D721Med (cell line): ENCODE measurements at regions not wholly inside any gene's neighbourhood (a gene's known extent, or its start where the extent isn't known, plus 50 kb on each side); places are given as distances from the start of the nearest gene placed in this dataset.
A peak's percentile ranks its signal among the peaks of the same experiment; 100 is the strongest.

Experiments used
- DNase-seq: peaks from one replicate; pipeline ENCODE4 v3.0.0; 2011; ENCODE audit warnings: low spot score; ENCODE audit not compliant: insufficient read length
- FAIRE-seq: peaks from 2 replicates; lab custom pipeline; 2011; peaks lifted over from hg19 to GRCh38; lab: Jason Lieb, UNC
- CTCF ChIP-seq: IDR thresholded peaks from 2 replicates; pipeline ENCODE4 v1.5.1; 2012; ENCODE audit warnings: mild to moderate bottlenecking, control low read depth; ENCODE audit not compliant: insufficient read depth; ENCODE audit errors: missing control alignments

GRCh38 chr12:124720004-124720680 lies 143.5 kb downstream of the SCARB1 start:
- TF ChIP-seq CTCF: peak; percentile 33
- DNase-seq (no peak), FAIRE-seq (no peak)

- FAIRE-seq (no peak), DNase-seq (no peak)
- TF ChIP-seq CTCF: no peak
Measured at GRCh38 chr12:124719231-124719630, 144.4 kb downstream of the SCARB1 start.

- FAIRE-seq: no peak
- TF ChIP-seq CTCF: no peak
- no peak for DNase-seq
Measured at GRCh38 chr12:124718458-124718857, 145.2 kb downstream of the SCARB1 start.

DNA sequence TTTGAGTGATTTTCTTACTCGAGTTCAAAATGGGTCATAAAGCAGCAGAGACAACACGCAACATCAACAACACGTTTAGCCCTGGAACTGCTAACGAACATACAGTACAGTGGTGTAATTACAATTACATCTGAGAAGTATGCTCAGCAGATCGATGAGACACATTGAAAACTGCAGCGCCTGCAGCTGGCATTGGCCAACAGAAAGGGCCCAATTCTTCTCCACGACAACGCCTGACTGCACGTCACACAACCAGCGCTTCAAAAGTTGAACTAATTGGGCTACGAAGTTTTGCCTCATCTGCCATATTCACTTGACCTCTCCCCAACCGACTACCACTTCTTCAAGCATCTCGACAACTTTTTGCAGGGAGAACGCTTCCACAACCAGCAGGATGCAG lies 145.6 kb downstream of the SCARB1 start:
- TF ChIP-seq CTCF: no peak
- DNase-seq (no peak), FAIRE-seq (no peak)

DNA sequence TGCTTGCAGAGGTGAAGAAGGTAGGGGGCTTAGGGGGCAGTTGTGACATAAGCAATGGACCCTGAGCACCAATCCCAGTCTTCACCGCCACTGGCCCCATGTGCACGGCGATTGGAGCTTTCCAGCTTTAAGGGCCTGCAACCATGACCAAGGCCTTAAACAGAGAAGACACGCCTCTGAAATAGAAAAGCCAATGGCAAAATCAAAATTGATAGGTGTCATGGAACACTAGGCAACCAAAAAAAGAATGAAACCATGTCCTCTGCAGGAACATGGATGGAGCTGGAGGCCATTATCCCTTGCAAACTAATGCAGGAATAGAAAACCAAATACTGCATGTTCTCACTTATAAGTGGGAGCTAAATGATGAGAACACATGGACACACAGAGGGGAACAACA lies 146.3 kb downstream of the SCARB1 start:
- DNase-seq (no peak), FAIRE-seq (no peak)
- TF ChIP-seq CTCF: no peak

DNA sequence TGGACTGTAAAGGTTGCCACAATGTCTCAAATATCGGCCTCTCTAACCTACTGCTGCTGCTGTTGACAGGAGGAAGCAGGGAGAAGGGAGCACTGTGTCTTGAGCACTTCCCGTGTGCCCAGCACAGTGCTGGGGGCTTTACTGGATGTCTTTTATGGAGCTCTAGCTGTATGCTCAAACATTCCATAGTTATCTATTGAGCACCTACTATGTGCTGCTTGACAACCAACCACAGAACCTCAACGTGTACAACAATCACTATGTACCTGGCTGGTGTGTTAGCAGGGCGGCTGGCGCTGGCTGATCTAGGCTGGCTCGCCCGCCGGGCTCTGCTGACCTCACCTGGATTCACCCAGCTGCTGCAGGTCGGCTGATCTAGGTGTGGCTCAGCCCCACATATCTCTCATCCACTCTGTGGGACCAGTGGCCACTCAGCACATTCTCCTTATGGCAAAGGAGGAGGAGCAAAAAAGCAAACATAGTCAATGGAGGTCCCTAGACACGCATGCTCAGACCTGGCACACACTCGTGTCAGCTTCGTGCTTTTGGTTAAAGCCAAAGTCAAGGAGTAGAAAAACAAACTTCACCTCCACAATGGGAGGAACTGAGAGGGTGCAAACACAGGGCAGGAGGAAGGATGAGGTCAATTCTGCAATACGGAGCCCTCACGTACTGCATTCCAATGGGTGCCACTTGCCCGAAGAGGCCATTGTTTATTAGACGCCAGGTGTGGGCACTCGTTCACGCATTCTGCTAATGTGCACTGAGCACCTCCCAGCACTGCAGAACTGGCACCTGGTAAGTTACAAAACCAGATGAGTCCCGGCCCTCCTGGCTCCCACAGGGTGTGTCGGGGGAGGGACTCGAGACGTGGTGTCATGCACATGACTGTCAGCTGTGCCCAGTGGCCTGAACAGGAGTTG lies 147.2 kb downstream of the SCARB1 start:
- DNase-seq (no peak), FAIRE-seq (no peak)
- no peak for TF ChIP-seq CTCF
